SU-DHL-6 (cell line): ENCODE measurements at regions not wholly inside any gene's neighbourhood (a gene's known extent, or its start where the extent isn't known, plus 50 kb on each side); places are given as distances from the start of the nearest gene placed in this dataset.
"Not testable (repeated sequence)": the region's sequence is repeated elsewhere in the genome, so short reads cannot be mapped to it uniquely, and the experiment has no call there.

Experiments used
- H2AFZ ChIP-seq: fragments of 200-600 bp; sonication (generic); 2 replicates; pipeline ENCODE4 v1.6.1; 2014; ENCODE audit warnings: low read depth, mild to moderate bottlenecking, moderate library complexity, mixed read lengths, antibody characterized with exemption, low read length; ENCODE audit not compliant: severe bottlenecking
- H3F3A ChIP-seq: fragments of 200-600 bp; shearing (Covaris generic); 2 replicates; pipeline ENCODE4 v1.6.0; 2016; ENCODE audit warnings: antibody characterized with exemption, mild to moderate bottlenecking; ENCODE audit not compliant: insufficient read depth
- H3K27ac ChIP-seq: fragments of 200-600 bp; sonication (generic); 2 replicates; pipeline ENCODE4 v1.5.1; 2016; ENCODE audit warnings: low read depth, mild to moderate bottlenecking, low read length, moderate library complexity, mixed read lengths
- H3K27me3 ChIP-seq: fragments of 200-600 bp; sonication (generic), shearing (Covaris generic); 2 replicates; pipeline ENCODE4 v1.6.0; 2014; ENCODE audit warnings: mild to moderate bottlenecking, low read length
- H3K36me3 ChIP-seq: fragments of 200-600 bp; sonication (generic); 2 replicates; pipeline ENCODE4 v1.6.1; 2014; ENCODE audit warnings: mild to moderate bottlenecking, low read length, mixed read lengths
- H3K4me2 ChIP-seq: fragments of 300-600, 200-600 bp; shearing (Covaris generic), sonication (generic); 2 replicates; pipeline ENCODE4 v1.6.0; 2014; ENCODE audit warnings: low read length, low read depth, mild to moderate bottlenecking; ENCODE audit not compliant: poor library complexity, severe bottlenecking
- H3K4me3 ChIP-seq: fragments of 200-600 bp; sonication (generic); 2 replicates; pipeline ENCODE4 v1.5.1; 2014; ENCODE audit warnings: antibody characterized with exemption, low read length, mild to moderate bottlenecking, mixed read lengths; ENCODE audit not compliant: insufficient read depth, poor library complexity, severe bottlenecking
- H3K79me2 ChIP-seq: fragments of 200-600 bp; sonication (generic); 2 replicates; pipeline ENCODE4 v1.6.1; 2014; ENCODE audit warnings: mild to moderate bottlenecking, low read length, moderate library complexity; ENCODE audit not compliant: insufficient read depth
- H3K9ac ChIP-seq: fragments of 200-600 bp; sonication (generic); 2 replicates; pipeline ENCODE4 v1.7.0; 2014; ENCODE audit warnings: mild to moderate bottlenecking, low read length
- H3K9me2 ChIP-seq: fragments of 200-600 bp; sonication (generic); replicated peaks from 2 replicates; pipeline ENCODE4 v1.6.1; 2014; ENCODE audit warnings: low read length; ENCODE audit not compliant: insufficient read depth
- H3K9me3 ChIP-seq: fragments of 200-600 bp; sonication (generic); 2 replicates; pipeline ENCODE4 v1.6.1; 2014; ENCODE audit warnings: low read length, mixed read lengths; ENCODE audit not compliant: insufficient read depth
- H4K20me1 ChIP-seq: fragments of 200-600 bp; sonication (generic); 2 replicates; pipeline ENCODE4 v1.6.1; 2014; ENCODE audit warnings: low read depth, mild to moderate bottlenecking, antibody characterized with exemption, low read length, moderate library complexity, mixed read lengths

DNA sequence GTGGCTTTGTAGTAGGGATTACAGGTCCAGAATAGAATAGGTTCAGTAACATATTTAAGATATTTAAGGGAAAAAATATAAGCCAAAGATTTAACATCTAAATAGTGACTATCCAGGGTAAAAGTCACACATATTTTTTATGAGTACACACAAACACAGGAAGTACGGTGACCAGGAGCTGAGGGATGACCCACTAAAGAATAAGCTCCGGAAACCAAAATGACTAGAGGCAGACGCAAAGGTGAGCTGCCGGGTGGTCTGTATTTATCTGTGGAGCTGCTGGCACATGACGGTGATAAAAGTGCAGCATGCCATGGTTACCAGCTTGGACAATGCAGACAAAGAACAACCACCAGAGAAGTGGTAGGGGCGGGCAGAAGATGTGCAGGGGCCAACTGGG is 73.9 kb upstream of the FBXO28 start:
- H4K20me1 ChIP-seq, H3K27ac ChIP-seq, H3K9me2 ChIP-seq, H3K36me3 ChIP-seq, H3K27me3 ChIP-seq, H3K4me3 ChIP-seq, H3K79me2 ChIP-seq, H3K9me3 ChIP-seq, H2AFZ ChIP-seq, H3K9ac ChIP-seq, H3F3A ChIP-seq, H3K4me2 ChIP-seq: not testable (repeated sequence)

- H3K9ac ChIP-seq = not testable (repeated sequence)
Observed at GRCh38 chr1:224038832-224039231, 75.1 kb upstream of the FBXO28 start.

DNA sequence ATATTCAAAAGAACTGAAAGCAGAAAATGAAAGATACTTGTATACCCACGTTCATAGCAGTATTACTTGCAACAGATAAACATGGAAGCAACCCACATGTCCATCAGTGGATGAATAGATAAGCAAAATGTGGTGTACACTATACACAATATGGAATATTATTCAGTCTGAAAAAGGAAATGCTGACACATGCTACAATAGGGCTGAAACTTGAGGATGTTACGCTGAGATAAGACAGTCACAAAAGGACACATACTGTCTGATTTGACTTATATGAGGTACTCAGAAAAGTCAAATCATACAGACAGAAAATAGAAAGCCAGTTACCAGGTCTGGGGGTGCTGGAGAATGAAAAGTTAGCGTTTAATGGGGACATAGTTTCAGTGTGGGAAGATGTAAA is 76.5 kb upstream of the FBXO28 start:
- H3K27me3 ChIP-seq, H3K4me2 ChIP-seq, H3K9me3 ChIP-seq, H3K9me2 ChIP-seq, H4K20me1 ChIP-seq, H3K27ac ChIP-seq, H3F3A ChIP-seq, H3K9ac ChIP-seq, H3K4me3 ChIP-seq, H3K79me2 ChIP-seq, H3K36me3 ChIP-seq, H2AFZ ChIP-seq: not testable (repeated sequence)

More at GRCh38 chr1:224038832-224039231, 75.1 kb upstream of the FBXO28 start:
- not testable (repeated sequence) for H4K20me1 ChIP-seq, H3K9me2 ChIP-seq, H3K9me3 ChIP-seq, H3K4me3 ChIP-seq, H3K27me3 ChIP-seq, H3K4me2 ChIP-seq, H3K79me2 ChIP-seq, H3K36me3 ChIP-seq, H3K27ac ChIP-seq, H3F3A ChIP-seq, H2AFZ ChIP-seq

DNA sequence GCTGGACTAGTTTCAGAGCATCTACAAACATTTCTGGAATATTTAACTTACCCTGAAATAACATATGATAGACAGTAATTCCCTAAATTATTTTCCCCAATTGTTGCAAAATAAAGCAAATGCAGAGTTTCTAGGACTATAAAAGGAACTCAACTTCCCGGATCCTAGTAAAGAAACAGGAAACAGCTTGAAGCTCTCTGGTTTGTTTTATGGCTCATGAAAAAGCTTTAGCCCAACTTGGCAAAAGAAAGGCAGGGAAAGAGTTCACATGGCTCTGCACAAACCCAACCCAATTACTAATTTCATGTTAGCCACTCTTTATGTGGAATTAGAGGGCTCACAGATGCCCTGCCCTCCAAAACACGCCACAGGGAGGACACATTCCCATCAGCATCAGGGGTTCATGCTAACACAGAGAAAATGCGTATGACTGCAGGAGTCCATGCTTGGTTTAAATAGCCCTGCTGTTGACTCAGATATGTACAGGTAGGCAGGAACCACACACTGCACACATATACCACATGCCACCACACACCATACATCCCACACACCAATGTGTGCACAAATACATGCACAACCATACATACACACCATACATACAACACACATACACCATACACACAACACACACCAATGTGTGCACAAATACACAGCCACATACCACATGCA is 81.2 kb upstream of the FBXO28 start:
- H3K79me2 ChIP-seq, H3K9ac ChIP-seq, H3K36me3 ChIP-seq, H3K9me3 ChIP-seq, H2AFZ ChIP-seq, H3K4me3 ChIP-seq, H4K20me1 ChIP-seq, H3F3A ChIP-seq, H3K4me2 ChIP-seq, H3K27ac ChIP-seq, H3K27me3 ChIP-seq, H3K9me2 ChIP-seq: not testable (repeated sequence)

- not testable (repeated sequence) for H3K9me2 ChIP-seq, H3K36me3 ChIP-seq, H3K27ac ChIP-seq, H3K27me3 ChIP-seq, H3K4me3 ChIP-seq, H3K79me2 ChIP-seq, H3K4me2 ChIP-seq, H3K9me3 ChIP-seq, H3K9ac ChIP-seq, H4K20me1 ChIP-seq, H3F3A ChIP-seq, H2AFZ ChIP-seq
Observed at GRCh38 chr1:224031986-224032385, 81.9 kb upstream of the FBXO28 start.

GRCh38 chr1:224030257-224030656 is 83.7 kb upstream of the FBXO28 start:
- not testable (repeated sequence) for H2AFZ ChIP-seq, H3K4me3 ChIP-seq, H3K27ac ChIP-seq, H3K36me3 ChIP-seq, H3K79me2 ChIP-seq, H3K4me2 ChIP-seq, H3F3A ChIP-seq, H4K20me1 ChIP-seq, H3K9me3 ChIP-seq, H3K27me3 ChIP-seq, H3K9me2 ChIP-seq, H3K9ac ChIP-seq

GRCh38 chr1:224029286-224030025 is 84.5 kb upstream of the FBXO28 start:
- not testable (repeated sequence) for H3K9me3 ChIP-seq, H3K4me2 ChIP-seq, H3K36me3 ChIP-seq, H3K79me2 ChIP-seq, H3K4me3 ChIP-seq, H3K9ac ChIP-seq, H3K27ac ChIP-seq, H3F3A ChIP-seq, H2AFZ ChIP-seq, H4K20me1 ChIP-seq, H3K9me2 ChIP-seq, H3K27me3 ChIP-seq

GRCh38 chr1:224028802-224029201 is 85.1 kb upstream of the FBXO28 start:
- H3F3A ChIP-seq, H3K79me2 ChIP-seq, H3K9me2 ChIP-seq, H3K27ac ChIP-seq, H2AFZ ChIP-seq, H3K27me3 ChIP-seq, H3K4me2 ChIP-seq, H3K4me3 ChIP-seq, H4K20me1 ChIP-seq, H3K9me3 ChIP-seq, H3K36me3 ChIP-seq, H3K9ac ChIP-seq: not testable (repeated sequence)
